Stomach (tissue), 4 donors: ENCODE measurements at regions not wholly inside any gene's neighbourhood (a gene's known extent, or its start where the extent isn't known, plus 50 kb on each side); places are given as distances from the start of the nearest gene placed in this dataset.

Experiments
- POLR2A ChIP-seq, 4 donors: fragments of 450-650 bp; IDR thresholded peaks; one replicate each; pipeline ENCODE4 v1.6.1; 2016; ENCODE audit warnings: antibody characterized with exemption in 4 of 4, control low read depth in 2 of 4, mild to moderate bottlenecking in 1 of 4, moderate library complexity in 1 of 4
- POLR2AphosphoS5 ChIP-seq, 3 donors: sonication (generic); formaldehyde crosslinking; IDR thresholded peaks; one replicate each; pipeline ENCODE4 v1.6.1; 2016; ENCODE audit warnings: antibody characterized with exemption in 3 of 3

GRCh38 chr5:167290478-167290877, 1001.0 kb upstream of the WWC1 start:
- TF ChIP-seq POLR2A (IDR thresholded peaks at IDR 0.05), result no peak
- TF ChIP-seq POLR2AphosphoS5 (IDR thresholded peaks at IDR 0.05), result no peak
